ENCODE measurements at regions not wholly inside any gene's neighbourhood (a gene's known extent, or its start where the extent isn't known, plus 50 kb on each side); places are given as distances from the start of the nearest gene placed in this dataset.

DNA sequence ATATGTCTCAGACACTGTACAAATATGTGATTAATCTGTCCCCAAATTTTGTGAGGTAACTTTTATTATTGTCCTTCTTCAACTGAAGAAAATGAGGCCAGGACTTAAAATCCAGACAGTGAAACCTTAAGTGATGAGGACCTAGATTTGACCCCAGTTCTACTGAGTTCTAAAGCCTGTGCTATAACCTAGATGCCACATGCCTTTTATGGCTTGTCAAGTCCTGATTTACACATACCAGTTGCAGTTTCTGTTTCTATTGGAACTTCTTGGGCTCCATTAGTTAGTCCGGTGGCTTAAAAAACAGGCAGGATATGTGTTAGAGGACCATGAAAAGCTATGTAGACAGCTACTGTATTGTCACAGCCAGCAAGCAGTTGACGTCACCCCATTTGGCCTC, 436.5 kb upstream of the KLHL1 start:
- no peak for TF ChIP-seq CTCF (IDR thresholded peaks at IDR 0.05; ENCODE audit: low read depth, low read length)
- TF ChIP-seq EZH2phosphoT487 (IDR thresholded peaks at IDR 0.05; ENCODE audit: low read depth), result no peak

Data from OCI-LY3 (cell line).